Right lobe of liver (tissue), 6 donors: ENCODE measurements at regions not wholly inside any gene's neighbourhood (a gene's known extent, or its start where the extent isn't known, plus 50 kb on each side); places are given as distances from the start of the nearest gene placed in this dataset.
A peak's percentile ranks its signal among the peaks of the same experiment; 100 is the strongest.

Experiments
- ATAC-seq, 4 donors: fragments of 200-7000 bp; cut with Tn5 transposase; one replicate each; pipeline ENCODE4 v1.9.1; 2020; ENCODE audit warnings: mild to moderate bottlenecking in 4 of 4, moderate library complexity in 4 of 4
- DNase-seq, 3 donors: peaks; one replicate each; pipeline ENCODE4 v3.0.0-alpha.2; 2020
- H3K27ac ChIP-seq, 3 donors: fragments of 200-600 bp; one replicate each; pipeline ENCODE4 v1.8.0; 2022
- H3K27me3 ChIP-seq, 2 donors: fragments of 200-600 bp; one replicate each; pipeline ENCODE4 v1.8.0; 2022
- H3K36me3 ChIP-seq, 4 donors: fragments of 200-600 bp; sonication (generic) in 1 of 4; one replicate each; pipeline versions ENCODE4 v1.5.1 to v1.8.0; 2017 to 2022; ENCODE audit warnings: control low read depth in 1 of 4
- H3K4me1 ChIP-seq, 4 donors: fragments of 200-600 bp; sonication (generic) in 1 of 4; one replicate each; pipeline versions ENCODE4 v1.5.1 to v1.8.0; 2017 to 2022; ENCODE audit warnings: control low read depth in 1 of 4
- H3K4me3 ChIP-seq, 3 donors: fragments of 200-600 bp; one replicate each; pipeline ENCODE4 v1.8.0; 2022
- H3K9me3 ChIP-seq, 4 donors: fragments of 200-600 bp; sonication (generic) in 1 of 4; one replicate each; pipeline versions ENCODE4 v1.5.1 to v1.8.0; 2017 to 2022; ENCODE audit warnings: control low read depth in 1 of 4
- POLR2A ChIP-seq: fragments of 450-650 bp; IDR thresholded peaks from one replicate; pipeline ENCODE4 v1.6.1; 2017; ENCODE audit warnings: antibody characterized with exemption, mild to moderate bottlenecking
- WGBS: methylation state at CpG from one replicate; pipeline ENCODE4 v1.1.6; 2018; ENCODE audit warnings: low coverage, low lambda C conversion rate; ENCODE audit not compliant: insufficient coverage; ENCODE audit errors: missing lambda C conversion rate; 5-methylcytosine and 5-hydroxymethylcytosine counted together
- intact Hi-C, 2 donors: fragments of 100-400 bp; cut with DNase I; formaldehyde crosslinking; loops; one replicate each; pipeline versions ENCODE4 v1.11.2 to v1.14.1; 2022
- TF ChIP-seq, protein P1 (sequence below), 4 donors: fragments of 200-600 bp in 3 of 4; fragments of 450-650 bp in 1 of 4; IDR thresholded peaks; one replicate each; pipeline versions ENCODE4 v1.5.1 to v1.8.0; 2016 to 2022; ENCODE audit warnings: antibody characterized with exemption in 4 of 4, mild to moderate bottlenecking in 2 of 4
- donor health status: DM: no; HTN: yes; CAD: no.
- donor health status: DM: no; HTN: no; CAD: no.
- donor health status: DM: no; HTN: no; CAD: no.
- donor health status: DM: no; HTN: yes; CAD: no.
- donor health status: DM: no; HTN: yes; CAD: no.

DNA sequence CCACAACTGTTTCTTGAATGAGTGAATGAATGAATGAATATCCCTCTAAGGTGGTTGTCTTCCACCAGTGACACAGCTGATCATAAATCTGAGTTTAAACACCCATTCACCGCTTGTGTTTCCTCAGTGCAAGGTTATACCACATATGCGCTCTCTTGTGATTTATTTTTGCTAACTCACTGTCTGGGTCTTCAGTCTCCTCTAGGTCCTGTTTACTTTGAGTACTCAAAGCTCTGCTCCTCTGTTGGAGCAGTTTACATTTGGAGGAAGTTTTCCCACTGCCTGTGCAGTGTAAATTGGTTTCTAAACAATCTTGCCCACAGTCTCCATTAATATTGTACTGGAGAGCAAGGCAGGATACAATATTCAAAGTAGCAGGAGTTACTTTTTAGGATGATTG, 212.6 kb upstream of the JADE1 start:
- H3K4me1 ChIP-seq: peaks cover 0 to 9% (median 0%) of the 10 kb centered on the region in 4 donors
- WGBS: 89% methylated on average over 2 of the region's 2 CpGs
- H3K27ac ChIP-seq: no peak overlapping the region
- H3K36me3 ChIP-seq: no peaks in the 10 kb centered on the region
- H3K9me3 ChIP-seq: no peaks in the 10 kb centered on the region
- no peak for TF ChIP-seq POLR2A
- TF ChIP-seq, protein P1, sequence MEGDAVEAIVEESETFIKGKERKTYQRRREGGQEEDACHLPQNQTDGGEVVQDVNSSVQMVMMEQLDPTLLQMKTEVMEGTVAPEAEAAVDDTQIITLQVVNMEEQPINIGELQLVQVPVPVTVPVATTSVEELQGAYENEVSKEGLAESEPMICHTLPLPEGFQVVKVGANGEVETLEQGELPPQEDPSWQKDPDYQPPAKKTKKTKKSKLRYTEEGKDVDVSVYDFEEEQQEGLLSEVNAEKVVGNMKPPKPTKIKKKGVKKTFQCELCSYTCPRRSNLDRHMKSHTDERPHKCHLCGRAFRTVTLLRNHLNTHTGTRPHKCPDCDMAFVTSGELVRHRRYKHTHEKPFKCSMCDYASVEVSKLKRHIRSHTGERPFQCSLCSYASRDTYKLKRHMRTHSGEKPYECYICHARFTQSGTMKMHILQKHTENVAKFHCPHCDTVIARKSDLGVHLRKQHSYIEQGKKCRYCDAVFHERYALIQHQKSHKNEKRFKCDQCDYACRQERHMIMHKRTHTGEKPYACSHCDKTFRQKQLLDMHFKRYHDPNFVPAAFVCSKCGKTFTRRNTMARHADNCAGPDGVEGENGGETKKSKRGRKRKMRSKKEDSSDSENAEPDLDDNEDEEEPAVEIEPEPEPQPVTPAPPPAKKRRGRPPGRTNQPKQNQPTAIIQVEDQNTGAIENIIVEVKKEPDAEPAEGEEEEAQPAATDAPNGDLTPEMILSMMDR (IDR thresholded peaks at IDR 0.05): no peak
- DNase-seq (no peak), ATAC-seq (no peak)
- H3K27me3 ChIP-seq: no peaks in the 10 kb centered on the region
- intact Hi-C loops: no loop called here
- no peak overlapping the region for H3K4me3 ChIP-seq

DNA sequence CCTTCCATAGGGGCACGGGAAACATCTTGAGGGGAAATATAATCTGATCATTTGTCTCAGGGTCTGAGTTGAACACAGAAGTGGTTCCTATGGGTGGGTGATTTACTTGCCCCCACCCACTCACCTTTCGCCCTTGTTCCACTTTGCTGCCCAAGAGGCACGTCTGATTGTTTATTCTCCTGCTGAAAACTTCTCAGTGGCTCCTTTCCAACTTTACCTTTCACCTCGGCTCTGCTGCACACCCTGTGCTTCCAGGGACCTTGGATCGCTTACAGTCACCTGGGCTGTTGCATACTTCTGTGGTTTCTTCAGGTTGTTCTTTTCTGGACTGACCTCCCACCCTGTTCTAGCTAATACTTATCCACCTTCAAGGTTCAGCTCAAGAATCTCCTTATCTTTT, 213.4 kb upstream of the JADE1 start:
- Histone ChIP-seq H3K4me3 (no peak overlapping the region), H3K9me3 (no peaks in the 10 kb centered on the region), H3K27ac (no peak overlapping the region), H3K4me1 (peaks cover 0 to 9% (median 0%) of the 10 kb centered on the region in 4 donors), H3K36me3 (no peaks in the 10 kb centered on the region), H3K27me3 (no peaks in the 10 kb centered on the region)
- ATAC-seq (no peak), DNase-seq (no peak)
- intact Hi-C loops: no loop called here
- no peak for TF ChIP-seq POLR2A
- TF ChIP-seq, protein P1 (IDR thresholded peaks at IDR 0.05): no peak
- 50% methylated on average over 4 of the region's 5 CpGs for WGBS

DNA sequence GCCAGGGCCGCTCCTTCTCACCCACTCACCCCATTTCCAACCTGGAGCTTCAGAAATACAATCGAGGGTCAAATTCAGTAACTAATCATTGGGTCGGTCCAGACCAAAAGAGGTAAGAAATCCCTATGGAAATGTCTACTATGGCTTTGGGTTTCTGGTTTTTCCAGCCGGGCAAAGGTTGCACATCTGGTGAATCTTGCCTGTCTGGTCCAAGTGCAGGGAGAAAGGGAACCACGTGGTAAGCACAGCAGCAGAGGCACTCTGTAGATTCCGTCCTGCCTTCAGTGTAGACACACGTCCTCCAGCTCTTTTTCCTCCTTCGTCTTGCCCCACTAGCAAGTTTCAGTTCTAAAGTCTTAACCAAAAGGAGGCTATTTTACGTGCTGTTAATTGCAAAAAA, 218.0 kb upstream of the JADE1 start:
- TF ChIP-seq POLR2A: no peak
- TF ChIP-seq, protein P1 (IDR thresholded peaks at IDR 0.05): no peak
- intact Hi-C loops: no loop called here
- DNase-seq (no peak), ATAC-seq (no peak)
- Histone ChIP-seq H3K4me3 (no peak overlapping the region), H3K27me3 (no peaks in the 10 kb centered on the region), H3K4me1 (no peaks in the 10 kb centered on the region), H3K27ac (no peak overlapping the region), H3K36me3 (no peaks in the 10 kb centered on the region), H3K9me3 (no peaks in the 10 kb centered on the region)
- 64% methylated on average over 8 of the region's 9 CpGs for WGBS

DNA sequence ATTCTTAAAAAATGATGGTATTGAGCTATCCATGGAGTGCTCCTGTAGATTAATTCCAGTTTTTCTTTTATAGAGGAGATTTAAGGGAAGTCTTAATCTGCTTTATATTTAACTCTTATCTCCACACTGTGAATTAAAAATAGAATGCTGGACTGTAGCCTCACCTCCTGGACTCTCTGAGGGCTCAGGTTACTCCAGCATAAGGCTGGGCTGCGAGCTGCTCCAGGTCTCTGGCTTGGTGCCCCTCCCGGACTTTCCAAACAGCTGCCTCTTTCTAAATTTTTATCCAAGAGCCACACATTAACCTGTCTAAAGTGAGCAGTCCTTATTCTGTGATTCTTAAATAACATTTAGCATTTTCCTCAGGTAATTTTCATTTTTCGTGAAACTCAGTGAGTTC, 218.7 kb upstream of the JADE1 start:
- H3K4me1 ChIP-seq: no peaks in the 10 kb centered on the region
- no peak overlapping the region for H3K4me3 ChIP-seq
- H3K27ac ChIP-seq: no peak overlapping the region
- 54% methylated on average over 3 of the region's 3 CpGs for WGBS
- ATAC-seq: peak in 1 of 4 donors; percentile 24
- H3K9me3 ChIP-seq: no peaks in the 10 kb centered on the region
- TF ChIP-seq, protein P1 (IDR thresholded peaks at IDR 0.05): no peak
- no peak for TF ChIP-seq POLR2A
- no peak for DNase-seq
- intact Hi-C loops: no loop called here
- no peaks in the 10 kb centered on the region for H3K27me3 ChIP-seq
- H3K36me3 ChIP-seq: no peaks in the 10 kb centered on the region
